Keratinocyte (primary cell): ENCODE measurements at regions not wholly inside any gene's neighbourhood (a gene's known extent, or its start where the extent isn't known, plus 50 kb on each side); places are given as distances from the start of the nearest gene placed in this dataset.

ENCODE experiments used
- DNase-seq: peaks from one replicate; pipeline ENCODE4 v3.0.0-alpha.2; 2011; ENCODE audit warnings: low read depth, missing footprints, low spot score
- FAIRE-seq: peaks from 2 replicates; lab custom pipeline; 2011; peaks lifted over from hg19 to GRCh38; lab: Jason Lieb, UNC
- H2AFZ ChIP-seq: 2 replicates; pipeline ENCODE4 v1.6.0; 2012; ENCODE audit warnings: low read length, control low read depth, inconsistent platforms; ENCODE audit not compliant: control insufficient read depth
- H3K27ac ChIP-seq: 2 replicates; pipeline ENCODE4 v1.5.1; 2011; ENCODE audit warnings: low read length; ENCODE audit not compliant: control insufficient read depth, insufficient read depth
- H3K27me3 ChIP-seq: 3 replicates; pipeline ENCODE4 v1.6.0; 2011; ENCODE audit warnings: low read length; ENCODE audit not compliant: control insufficient read depth, insufficient read depth; ENCODE audit errors: extremely low read depth
- H3K36me3 ChIP-seq, 2 experiments: 2 replicates in 1 of 2; 3 replicates in 1 of 2; pipeline ENCODE4 v1.5.1; 2011; ENCODE audit warnings: low read length in 2 of 2, mild to moderate bottlenecking in 1 of 2; ENCODE audit not compliant: control insufficient read depth in 2 of 2, insufficient read depth in 2 of 2; ENCODE audit errors: extremely low read depth in 1 of 2
- H3K4me1 ChIP-seq: 3 replicates; pipeline ENCODE4 v1.5.1; 2011; ENCODE audit warnings: low read length; ENCODE audit not compliant: control insufficient read depth, insufficient read depth; ENCODE audit errors: extremely low read depth
- H3K4me2 ChIP-seq: 3 replicates; pipeline ENCODE4 v1.6.0; 2011; ENCODE audit warnings: low read depth, low read length; ENCODE audit not compliant: control insufficient read depth, insufficient read depth; ENCODE audit errors: extremely low read depth
- H3K4me3 ChIP-seq, 3 experiments: fragments of 200-600 bp in 1 of 3; sonication (generic) in 1 of 3; 2 replicates in 2 of 3; 3 replicates in 1 of 3; pipeline ENCODE4 v1.5.1; 2011 to 2016; ENCODE audit warnings: low read length in 3 of 3, mild to moderate bottlenecking in 3 of 3, control low read depth in 2 of 3, inconsistent platforms in 1 of 3, low read depth in 1 of 3, mixed read lengths in 1 of 3, mixed run types in 1 of 3, moderate library complexity in 1 of 3; ENCODE audit not compliant: control insufficient read depth in 2 of 3, insufficient read depth in 2 of 3; ENCODE audit errors: extremely low read depth in 1 of 3
- H3K79me2 ChIP-seq: 2 replicates; pipeline ENCODE4 v1.6.0; 2012; ENCODE audit warnings: low read length; ENCODE audit not compliant: control insufficient read depth, insufficient read depth
- H3K9ac ChIP-seq: 3 replicates; pipeline ENCODE4 v1.6.0; 2011; ENCODE audit warnings: low read length; ENCODE audit not compliant: control insufficient read depth, insufficient read depth; ENCODE audit errors: extremely low read depth
- H3K9me1 ChIP-seq: 3 replicates; pipeline ENCODE4 v1.6.0; 2011; ENCODE audit warnings: low read length; ENCODE audit not compliant: control insufficient read depth, insufficient read depth; ENCODE audit errors: extremely low read depth
- H3K9me3 ChIP-seq: 2 replicates; pipeline ENCODE4 v1.5.1; 2012; ENCODE audit warnings: low read depth, low read length; ENCODE audit not compliant: control insufficient read depth
- H4K20me1 ChIP-seq: 3 replicates; pipeline ENCODE4 v1.6.0; 2011; ENCODE audit warnings: low read length; ENCODE audit not compliant: control insufficient read depth, insufficient read depth; ENCODE audit errors: extremely low read depth
- CTCF ChIP-seq, 3 experiments: IDR thresholded peaks in 1 of 3; conservative IDR thresholded peaks in 1 of 3; optimal IDR thresholded peaks in 1 of 3; 2 replicates in 2 of 3; 3 replicates in 1 of 3; pipeline versions ENCODE3 to v1.5.1; 2011; ENCODE audit warnings: low read length in 3 of 3, mild to moderate bottlenecking in 3 of 3, moderate library complexity in 2 of 3, control low read depth in 1 of 3, inconsistent platforms in 1 of 3; ENCODE audit not compliant: insufficient read depth in 2 of 3; ENCODE audit errors: extremely low read depth in 1 of 3
- EZH2 ChIP-seq: IDR thresholded peaks from one replicate; pipeline ENCODE4 v1.6.1; 2012; ENCODE audit warnings: inconsistent platforms, mild to moderate bottlenecking, low read length, moderate library complexity
- dilution Hi-C: fragments of 300-500 bp; cut with MboI; formaldehyde crosslinking; loops from one replicate; pipeline ENCODE4 v1.7.0; 2020; ENCODE audit warnings: low sequenced_read_pairs; ENCODE audit not compliant: extremely low pct_ligation_motif_present

GRCh38 chr6:19699932-19700331 is 137.2 kb upstream of the ID4 start:
- no peak overlapping the region for H3K9ac ChIP-seq
- H3K79me2 ChIP-seq, result no peaks in the 10 kb centered on the region
- no peaks in the 10 kb centered on the region for H3K9me1 ChIP-seq
- no peaks in the 10 kb centered on the region for H3K27me3 ChIP-seq
- no peaks in the 10 kb centered on the region for H3K4me1 ChIP-seq
- dilution Hi-C loops, result no loop called here
- no peak for DNase-seq
- no peak overlapping the region for H2AFZ ChIP-seq
- no peaks in the 10 kb centered on the region for H3K9me3 ChIP-seq
- H4K20me1 ChIP-seq, result no peaks in the 10 kb centered on the region
- no peak for FAIRE-seq
- H3K36me3 ChIP-seq, result no peaks in the 10 kb centered on the region
- no peak overlapping the region for H3K4me3 ChIP-seq
- H3K4me2 ChIP-seq, result no peak overlapping the region
- TF ChIP-seq CTCF (optimal IDR thresholded peaks at IDR 0.05 in 1 of 3, IDR thresholded peaks at IDR 0.05 in 1 of 3, conservative IDR thresholded peaks at IDR 0.05 in 1 of 3; ENCODE audit: extremely low read depth in 1 of 3, insufficient read depth in 2 of 3, low read length in 3 of 3), result no peak
- no peak for TF ChIP-seq EZH2
- H3K27ac ChIP-seq, result no peak overlapping the region

- Histone ChIP-seq H3K79me2 (no peaks in the 10 kb centered on the region), H3K4me1 (no peaks in the 10 kb centered on the region), H2AFZ (no peak overlapping the region), H3K36me3 (no peaks in the 10 kb centered on the region), H4K20me1 (no peaks in the 10 kb centered on the region), H3K4me2 (no peak overlapping the region), H3K9me3 (no peaks in the 10 kb centered on the region), H3K9me1 (no peaks in the 10 kb centered on the region), H3K27ac (no peak overlapping the region), H3K9ac (no peak overlapping the region), H3K4me3 (no peak overlapping the region), H3K27me3 (no peaks in the 10 kb centered on the region)
- TF ChIP-seq EZH2, result no peak
- no peak for TF ChIP-seq CTCF (optimal IDR thresholded peaks at IDR 0.05 in 1 of 3, IDR thresholded peaks at IDR 0.05 in 1 of 3, conservative IDR thresholded peaks at IDR 0.05 in 1 of 3; ENCODE audit: extremely low read depth in 1 of 3, insufficient read depth in 2 of 3, low read length in 3 of 3)
- dilution Hi-C loops, result no loop called here
- no peak for DNase-seq
- FAIRE-seq, result no peak
Observed at GRCh38 chr6:19705606-19706005, 131.6 kb upstream of the ID4 start.
